Epithelial cell of prostate (primary cell): ENCODE measurements at regions not wholly inside any gene's neighbourhood (a gene's known extent, or its start where the extent isn't known, plus 50 kb on each side); places are given as distances from the start of the nearest gene placed in this dataset.

ENCODE experiments used
- DNase-seq: peaks from one replicate; pipeline ENCODE4 v3.0.0-alpha.2; 2011; ENCODE audit warnings: low read depth, low spot score
- H3K27ac ChIP-seq: fragments of 450-650 bp; 2 replicates; pipeline ENCODE4 v1.5.1; 2017; ENCODE audit warnings: mild to moderate bottlenecking

GRCh38 chr6:80696268-80696667, 589.8 kb downstream of the BCKDHB start:
- DNase-seq: no peak
- H3K27ac ChIP-seq: no peak overlapping the region

GRCh38 chr6:80690551-80691131, 584.2 kb downstream of the BCKDHB start:
- no peak overlapping the region for H3K27ac ChIP-seq
- no peak for DNase-seq

- DNase-seq: no peak
- H3K27ac ChIP-seq: no peak overlapping the region
Measured at GRCh38 chr6:80689716-80690395, 583.4 kb downstream of the BCKDHB start.

- no peak for DNase-seq
- H3K27ac ChIP-seq: no peak overlapping the region
Measured at GRCh38 chr6:80679992-80680391, 573.5 kb downstream of the BCKDHB start.

- DNase-seq: no peak
- H3K27ac ChIP-seq: no peak overlapping the region
Measured at GRCh38 chr6:80676386-80676785, 569.9 kb downstream of the BCKDHB start.

GRCh38 chr6:80674669-80675068, 568.2 kb downstream of the BCKDHB start:
- no peak for DNase-seq
- H3K27ac ChIP-seq: no peak overlapping the region

- no peak for DNase-seq
- H3K27ac ChIP-seq: no peak overlapping the region
Measured at GRCh38 chr6:80673367-80673766, 566.9 kb downstream of the BCKDHB start.

- no peak for DNase-seq
- H3K27ac ChIP-seq: no peak overlapping the region
Measured at GRCh38 chr6:80667006-80667405, 560.5 kb downstream of the BCKDHB start.

- no peak for DNase-seq
- no peak overlapping the region for H3K27ac ChIP-seq
Measured at GRCh38 chr6:80658926-80659325, 552.5 kb downstream of the BCKDHB start.

GRCh38 chr6:80647156-80647555, 540.7 kb downstream of the BCKDHB start:
- no peak overlapping the region for H3K27ac ChIP-seq
- DNase-seq: no peak

GRCh38 chr6:80643881-80644280, 537.4 kb downstream of the BCKDHB start:
- no peak overlapping the region for H3K27ac ChIP-seq
- DNase-seq: no peak

- H3K27ac ChIP-seq: no peak overlapping the region
- DNase-seq: no peak
Measured at GRCh38 chr6:80642452-80642851, 536.0 kb downstream of the BCKDHB start.

- no peak for DNase-seq
- no peak overlapping the region for H3K27ac ChIP-seq
Measured at GRCh38 chr6:80641591-80641990, 535.1 kb downstream of the BCKDHB start.

- no peak for DNase-seq
- no peak overlapping the region for H3K27ac ChIP-seq
Measured at GRCh38 chr6:80640176-80640575, 533.7 kb downstream of the BCKDHB start.

- peak overlapping the region; percentile 39 for H3K27ac ChIP-seq
- no peak for DNase-seq
Measured at GRCh38 chr6:80639181-80639629, 532.7 kb downstream of the BCKDHB start.

- DNase-seq: peak; percentile 81
- H3K27ac ChIP-seq: peak overlapping the region; percentile 39
Measured at GRCh38 chr6:80638213-80639055, 532.0 kb downstream of the BCKDHB start.

- DNase-seq: no peak
- no peak overlapping the region for H3K27ac ChIP-seq
Measured at GRCh38 chr6:80637312-80637711, 530.8 kb downstream of the BCKDHB start.

- DNase-seq: no peak
- H3K27ac ChIP-seq: no peak overlapping the region
Measured at GRCh38 chr6:80636689-80637088, 530.2 kb downstream of the BCKDHB start.

GRCh38 chr6:80633412-80633811, 526.9 kb downstream of the BCKDHB start:
- H3K27ac ChIP-seq: no peak overlapping the region
- no peak for DNase-seq

GRCh38 chr6:80625405-80625804, 518.9 kb downstream of the BCKDHB start:
- no peak for DNase-seq

More at GRCh38 chr6:80625405-80625804, 518.9 kb downstream of the BCKDHB start:
- no peak overlapping the region for H3K27ac ChIP-seq
